HUES64 (cell line): ENCODE measurements at regions not wholly inside any gene's neighbourhood (a gene's known extent, or its start where the extent isn't known, plus 50 kb on each side); places are given as distances from the start of the nearest gene placed in this dataset.
"Not testable (repeated sequence)": the region's sequence is repeated elsewhere in the genome, so short reads cannot be mapped to it uniquely, and the experiment has no call there.

Experiments
- H3K27ac ChIP-seq: 2 replicates; pipeline ENCODE4 v1.7.0; 2013; ENCODE audit warnings: low read depth, low read length, inconsistent platforms
- H3K27me3 ChIP-seq: 2 replicates; pipeline ENCODE4 v1.6.1; 2013; ENCODE audit warnings: mild to moderate bottlenecking, low read length; ENCODE audit not compliant: insufficient read depth
- H3K36me3 ChIP-seq: 2 replicates; pipeline ENCODE4 v1.6.1; 2013; ENCODE audit warnings: mild to moderate bottlenecking, low read length; ENCODE audit not compliant: insufficient read depth
- H3K4me1 ChIP-seq: 2 replicates; pipeline ENCODE4 v1.6.1; 2013; ENCODE audit warnings: mild to moderate bottlenecking, low read length, moderate library complexity; ENCODE audit not compliant: insufficient read depth
- H3K4me3 ChIP-seq: 2 replicates; pipeline ENCODE4 v1.5.1; 2013; ENCODE audit warnings: mild to moderate bottlenecking, low read length, moderate library complexity
- H3K9ac ChIP-seq: 2 replicates; pipeline ENCODE4 v1.6.1; 2013; ENCODE audit warnings: mild to moderate bottlenecking, low read depth, low read length
- H3K9me3 ChIP-seq: 2 replicates; pipeline ENCODE4 v1.6.1; 2013; ENCODE audit warnings: low read depth, low read length; ENCODE audit not compliant: insufficient read depth
- whole genome bisulfite sequencing: fragments of 150-250, 120-280 bp; methylation state at CpG from one replicate; pipeline ENCODE4 v1.1.7; 2013; ENCODE audit warnings: missing lambda C conversion rate; 5-methylcytosine and 5-hydroxymethylcytosine counted together

DNA sequence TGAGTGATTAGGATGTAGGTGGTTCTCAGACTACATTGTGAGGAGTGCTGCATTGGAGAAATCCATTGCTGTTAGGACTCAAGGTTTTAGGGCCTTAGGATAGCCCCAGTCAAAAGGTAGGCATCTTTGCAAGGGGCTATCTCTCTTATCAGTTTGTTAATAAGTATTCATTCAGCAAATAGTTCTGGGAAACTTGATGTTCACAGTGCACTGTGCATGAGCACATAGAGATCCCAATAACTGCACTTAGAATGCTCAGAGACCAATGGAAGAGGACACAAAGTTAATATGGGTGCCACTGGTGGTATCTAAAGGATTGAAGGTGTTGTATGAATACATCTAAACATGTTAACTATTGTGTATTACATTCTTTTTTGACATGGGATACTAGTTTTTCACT lies 131.4 kb downstream of the KIF4B start:
- H3K4me1 ChIP-seq: no peaks in the 10 kb centered on the region
- H3K9me3 ChIP-seq: no peaks in the 10 kb centered on the region
- no peaks in the 10 kb centered on the region for H3K36me3 ChIP-seq
- no peak overlapping the region for H3K9ac ChIP-seq
- no peak overlapping the region for H3K27ac ChIP-seq
- H3K27me3 ChIP-seq: no peaks in the 10 kb centered on the region
- no peak overlapping the region for H3K4me3 ChIP-seq

GRCh38 chr5:155147222-155147621 lies 133.7 kb downstream of the KIF4B start:
- Histone ChIP-seq H3K27me3 (no peaks in the 10 kb centered on the region), H3K36me3 (no peaks in the 10 kb centered on the region), H3K4me1 (no peaks in the 10 kb centered on the region), H3K4me3 (no peak overlapping the region), H3K9ac (no peak overlapping the region), H3K9me3 (no peaks in the 10 kb centered on the region), H3K27ac (no peak overlapping the region)
- WGBS: 86% methylated on average over 1 of the region's 2 CpGs

- no peaks in the 10 kb centered on the region for H3K9me3 ChIP-seq
- H3K4me3 ChIP-seq: no peak overlapping the region
- H3K4me1 ChIP-seq: no peaks in the 10 kb centered on the region
- H3K27me3 ChIP-seq: no peaks in the 10 kb centered on the region
- no peak overlapping the region for H3K9ac ChIP-seq
- no peak overlapping the region for H3K27ac ChIP-seq
- H3K36me3 ChIP-seq: no peaks in the 10 kb centered on the region
- WGBS: no CpG with 5 or more reads among the region's 1 CpG
Measured at GRCh38 chr5:155148694-155149093, 135.1 kb downstream of the KIF4B start.

DNA sequence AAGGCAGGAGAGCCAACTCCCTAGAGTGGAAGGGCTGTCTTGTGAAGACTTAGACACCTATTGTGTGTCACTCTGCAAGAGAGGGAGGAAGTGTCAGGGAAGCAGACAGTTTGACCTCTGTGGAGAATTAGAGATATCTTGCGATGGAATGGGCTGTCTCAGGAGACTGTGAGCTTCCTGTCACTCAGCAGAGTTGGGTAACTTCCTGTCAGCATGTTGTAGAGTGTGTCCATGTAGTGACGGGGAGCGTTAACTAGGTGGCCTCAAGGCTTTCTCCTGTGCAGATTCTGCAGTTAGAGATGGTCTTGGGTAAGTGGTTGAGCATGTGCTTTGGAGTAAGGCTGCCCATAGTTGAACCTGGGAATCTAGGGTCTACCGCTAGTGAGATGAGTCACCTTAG lies 136.5 kb downstream of the KIF4B start:
- no peak overlapping the region for H3K9ac ChIP-seq

DNA sequence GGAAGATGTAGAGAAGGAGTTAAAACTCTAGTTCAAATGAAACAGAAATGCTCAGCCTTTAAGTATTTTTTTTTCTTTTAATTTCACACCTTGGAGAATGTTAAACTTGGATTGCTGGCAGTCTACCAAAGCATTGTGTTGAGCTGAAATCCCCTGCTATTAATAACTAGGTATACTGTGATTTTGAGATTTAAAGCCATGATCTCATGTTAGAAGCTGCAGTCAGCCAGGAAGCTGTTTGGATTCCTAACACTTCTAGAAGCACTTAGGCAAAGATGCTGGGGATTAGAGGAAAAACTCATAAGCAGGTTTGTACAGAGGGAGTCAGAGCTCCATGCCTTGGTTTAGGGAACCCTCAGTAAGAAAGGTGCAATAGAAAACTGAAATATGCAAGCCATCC lies 141.4 kb downstream of the KIF4B start:
- Histone ChIP-seq H3K27me3 (no peaks in the 10 kb centered on the region), H3K4me3 (no peak overlapping the region), H3K9me3 (no peaks in the 10 kb centered on the region), H3K4me1 (no peaks in the 10 kb centered on the region), H3K36me3 (no peaks in the 10 kb centered on the region), H3K9ac (no peak overlapping the region), H3K27ac (no peak overlapping the region)

More for the DNA sequence above, 136.5 kb downstream of the KIF4B start:
- H3K27ac ChIP-seq: no peak overlapping the region
- no peaks in the 10 kb centered on the region for H3K9me3 ChIP-seq
- no peaks in the 10 kb centered on the region for H3K4me1 ChIP-seq
- H3K36me3 ChIP-seq: no peaks in the 10 kb centered on the region
- no peak overlapping the region for H3K4me3 ChIP-seq
- 43% methylated on average over 4 of the region's 4 CpGs for WGBS
- H3K27me3 ChIP-seq: no peaks in the 10 kb centered on the region

DNA sequence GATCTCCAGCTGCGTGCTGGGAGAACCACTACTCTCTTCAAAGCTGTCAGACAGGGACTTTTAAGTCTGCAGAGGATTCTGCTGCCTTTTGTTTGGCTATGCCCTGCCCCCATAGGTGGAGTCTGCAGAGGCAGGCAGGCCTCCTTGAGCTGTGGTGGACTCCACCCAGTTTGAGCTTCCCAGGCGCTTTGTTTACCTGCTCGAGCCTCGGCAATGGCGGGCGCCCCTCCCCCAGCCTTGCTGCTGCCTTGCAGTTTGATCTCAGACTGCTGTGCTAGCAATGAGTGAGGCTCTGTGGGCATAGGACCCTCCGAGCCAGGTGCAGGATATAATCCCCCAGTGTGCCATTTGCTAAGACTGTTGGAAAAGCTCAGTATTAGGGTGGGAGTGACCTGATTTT lies 149.5 kb downstream of the KIF4B start:
- not testable (repeated sequence) for H3K9ac ChIP-seq, H3K27me3 ChIP-seq, H3K36me3 ChIP-seq, H3K4me1 ChIP-seq, H3K4me3 ChIP-seq, H3K9me3 ChIP-seq, H3K27ac ChIP-seq
- WGBS: 79% methylated on average over 7 of the region's 7 CpGs

GRCh38 chr5:155167736-155168135 lies 154.2 kb downstream of the KIF4B start:
- Histone ChIP-seq H3K27ac (no peak overlapping the region), H3K27me3 (no peaks in the 10 kb centered on the region), H3K4me1 (no peaks in the 10 kb centered on the region), H3K9me3 (peaks cover 13% of the 10 kb centered on the region), H3K9ac (no peak overlapping the region), H3K36me3 (no peaks in the 10 kb centered on the region), H3K4me3 (no peak overlapping the region)
- 93% methylated on average over 3 of the region's 3 CpGs for WGBS

DNA sequence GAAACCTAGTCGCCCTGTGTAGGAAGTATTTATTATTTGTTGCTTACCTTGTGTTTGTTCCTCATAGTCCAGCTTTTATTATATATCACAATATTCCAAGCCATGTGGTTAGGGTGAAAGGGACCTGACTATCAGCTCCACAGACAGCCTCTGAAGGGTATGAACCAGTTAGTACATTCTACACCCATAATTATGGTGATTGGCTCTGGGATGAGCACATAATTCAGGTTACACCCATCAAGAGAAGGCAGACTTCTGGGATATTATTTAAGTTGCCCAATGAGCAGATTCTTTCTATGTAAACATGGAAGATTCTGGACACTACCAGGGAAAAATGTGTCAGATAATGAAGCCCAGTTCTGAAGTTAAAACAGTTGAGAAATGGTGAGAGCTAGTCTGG lies 168.0 kb downstream of the KIF4B start:
- no CpG with 5 or more reads among the region's 1 CpG for WGBS
- Histone ChIP-seq H3K4me3 (no peak overlapping the region), H3K4me1 (no peaks in the 10 kb centered on the region), H3K36me3 (no peaks in the 10 kb centered on the region), H3K27me3 (no peaks in the 10 kb centered on the region), H3K27ac (no peak overlapping the region), H3K9ac (no peak overlapping the region), H3K9me3 (peaks cover 12% of the 10 kb centered on the region)

- Histone ChIP-seq H3K27ac (no peak overlapping the region), H3K9me3 (no peaks in the 10 kb centered on the region), H3K4me3 (no peak overlapping the region), H3K9ac (no peak overlapping the region), H3K4me1 (peaks cover 12% of the 10 kb centered on the region), H3K27me3 (no peaks in the 10 kb centered on the region), H3K36me3 (no peaks in the 10 kb centered on the region)
- WGBS: 64% methylated on average over 5 of the region's 5 CpGs
Measured at GRCh38 chr5:155189476-155189875, 175.9 kb downstream of the KIF4B start.

GRCh38 chr5:155189981-155190380 lies 176.4 kb downstream of the KIF4B start:
- H3K9me3 ChIP-seq: no peaks in the 10 kb centered on the region
- no peak overlapping the region for H3K27ac ChIP-seq
- no peak overlapping the region for H3K9ac ChIP-seq
- WGBS: 90% methylated on average over 4 of the region's 4 CpGs
- H3K4me1 ChIP-seq: peaks cover 12% of the 10 kb centered on the region
- no peaks in the 10 kb centered on the region for H3K36me3 ChIP-seq
- H3K4me3 ChIP-seq: no peak overlapping the region
- no peaks in the 10 kb centered on the region for H3K27me3 ChIP-seq

DNA sequence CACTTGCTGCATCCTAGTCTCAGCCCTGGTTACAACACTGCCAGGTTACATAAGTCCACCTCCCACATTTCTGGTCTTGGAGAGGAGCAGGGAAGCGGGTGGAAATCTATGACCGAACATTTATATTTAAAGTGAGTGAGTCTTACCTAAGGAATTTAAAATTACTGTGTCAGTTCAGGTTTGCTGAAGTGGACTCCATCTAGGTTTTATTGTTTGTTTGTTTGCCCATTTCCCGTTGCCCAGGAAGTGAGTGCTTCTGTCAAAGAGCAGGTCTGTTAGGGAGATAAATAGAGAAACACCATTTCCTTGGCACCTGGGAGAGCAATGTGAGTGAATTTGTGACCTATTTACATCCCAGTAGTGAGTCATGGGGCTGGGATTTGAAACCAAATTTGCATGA lies 179.5 kb downstream of the KIF4B start:
- no peaks in the 10 kb centered on the region for H3K36me3 ChIP-seq
- peaks cover 12% of the 10 kb centered on the region for H3K4me1 ChIP-seq
- H3K4me3 ChIP-seq: no peak overlapping the region
- no peaks in the 10 kb centered on the region for H3K9me3 ChIP-seq
- H3K27me3 ChIP-seq: no peaks in the 10 kb centered on the region
- WGBS: 85% methylated on average over 3 of the region's 3 CpGs
- H3K27ac ChIP-seq: no peak overlapping the region; the same call in 1 of the 2 replicates
- H3K9ac ChIP-seq: no peak overlapping the region

DNA sequence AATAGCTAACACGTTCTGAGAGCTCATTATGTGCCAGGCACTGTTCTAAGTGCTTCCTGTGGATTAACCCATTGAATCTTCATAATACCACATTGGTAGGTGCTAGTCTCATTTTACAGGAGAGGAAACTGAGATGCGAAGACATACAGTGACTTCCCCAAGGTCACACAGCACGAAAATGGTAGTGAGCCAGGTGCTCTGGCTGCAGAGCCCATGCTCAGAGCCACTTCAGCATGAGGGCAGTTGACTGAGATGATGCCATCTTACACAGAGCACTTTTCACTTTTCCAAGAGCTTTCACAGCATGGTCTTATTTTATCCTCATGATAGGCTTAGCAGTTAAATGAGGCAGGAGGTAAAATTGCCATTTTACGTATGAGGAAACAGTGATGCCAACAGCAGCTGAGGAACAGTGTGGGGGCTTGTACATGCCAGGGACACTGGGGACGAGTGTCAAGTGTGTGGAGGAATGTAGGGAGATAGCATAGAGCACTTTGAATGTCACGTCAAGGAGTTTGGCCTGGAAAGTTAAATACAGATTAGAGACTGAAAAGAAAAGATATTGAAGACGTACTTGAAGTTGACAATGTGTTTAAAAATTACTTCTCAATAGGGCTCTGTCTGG lies 180.0 kb downstream of the KIF4B start:
- 86% methylated on average over 7 of the region's 7 CpGs for WGBS
- Histone ChIP-seq H3K27ac (no peak overlapping the region), H3K9me3 (peaks cover under 1% of the 10 kb centered on the region; the same call in 1 of the 2 replicates), H3K4me1 (peaks cover 12% of the 10 kb centered on the region), H3K4me3 (no peak overlapping the region), H3K27me3 (no peaks in the 10 kb centered on the region), H3K36me3 (no peaks in the 10 kb centered on the region), H3K9ac (no peak overlapping the region)
